GM23248 (cell line): ENCODE measurements at regions not wholly inside any gene's neighbourhood (a gene's known extent, or its start where the extent isn't known, plus 50 kb on each side); places are given as distances from the start of the nearest gene placed in this dataset.

ENCODE experiments used
- DNase-seq: peaks from one replicate; pipeline ENCODE4 v3.0.0-alpha.2; 2015
- H2AFZ ChIP-seq: fragments of 200-600 bp; sonication (generic); 2 replicates; pipeline ENCODE4 v1.6.1; 2016; ENCODE audit warnings: antibody characterized with exemption
- H3F3A ChIP-seq: fragments of 200-600 bp; sonication (generic); 2 replicates; pipeline ENCODE4 v1.6.1; 2016; ENCODE audit warnings: mild to moderate bottlenecking, antibody characterized with exemption, mixed run types; ENCODE audit not compliant: insufficient read depth
- H3K27ac ChIP-seq: fragments of 200-600 bp; sonication (generic); 2 replicates; pipeline ENCODE4 v1.5.1; 2016; ENCODE audit warnings: mild to moderate bottlenecking
- H3K27me3 ChIP-seq: fragments of 200-600 bp; sonication (generic); replicated peaks from 2 replicates; pipeline ENCODE4 v1.6.1; 2016; ENCODE audit warnings: mild to moderate bottlenecking; ENCODE audit not compliant: insufficient read depth
- H3K36me3 ChIP-seq: fragments of 200-600 bp; sonication (generic); 2 replicates; pipeline ENCODE4 v1.6.1; 2016; ENCODE audit warnings: low read depth, mild to moderate bottlenecking
- H3K4me1 ChIP-seq: fragments of 200-600 bp; sonication (generic); 2 replicates; pipeline ENCODE4 v1.6.1; 2016; ENCODE audit warnings: mild to moderate bottlenecking; ENCODE audit not compliant: insufficient read depth
- H3K4me2 ChIP-seq: fragments of 200-600 bp; sonication (generic); one replicate; pipeline ENCODE4 v1.6.1; 2016; ENCODE audit warnings: mild to moderate bottlenecking; ENCODE audit not compliant: unreplicated experiment
- H3K4me3 ChIP-seq: fragments of 200-600 bp; sonication (generic); 2 replicates; pipeline ENCODE4 v1.5.1; 2016; ENCODE audit warnings: mild to moderate bottlenecking
- H3K79me2 ChIP-seq: fragments of 200-600 bp; sonication (generic); 2 replicates; pipeline ENCODE4 v1.6.1; 2016; ENCODE audit warnings: mild to moderate bottlenecking; ENCODE audit not compliant: insufficient read depth
- H3K9ac ChIP-seq: fragments of 200-600 bp; sonication (generic); 2 replicates; pipeline ENCODE4 v1.6.1; 2016; ENCODE audit warnings: mild to moderate bottlenecking
- H3K9me2 ChIP-seq: fragments of 200-600 bp; sonication (generic); 2 replicates; pipeline ENCODE4 v1.6.1; 2016; ENCODE audit warnings: mixed run types, mild to moderate bottlenecking, moderate library complexity; ENCODE audit not compliant: insufficient read depth
- H3K9me3 ChIP-seq: fragments of 200-600 bp; sonication (generic); one replicate; pipeline ENCODE4 v1.6.1; 2017; ENCODE audit warnings: low read depth
- H4K20me1 ChIP-seq: fragments of 200-600 bp; sonication (generic); 2 replicates; pipeline ENCODE4 v1.6.0; 2016; ENCODE audit not compliant: insufficient read depth
- EZH2 ChIP-seq: fragments of 200-600 bp; sonication (generic); IDR thresholded peaks from 2 replicates; pipeline ENCODE4 v1.6.1; 2018; ENCODE audit warnings: antibody characterized with exemption, mild to moderate bottlenecking; ENCODE audit not compliant: insufficient read depth, poor library complexity, severe bottlenecking
- EZH2phosphoT487 ChIP-seq: fragments of 200-600 bp; sonication (generic); IDR thresholded peaks from 2 replicates; pipeline ENCODE4 v1.6.1; 2018; ENCODE audit warnings: antibody characterized with exemption, moderate library complexity, mild to moderate bottlenecking, low read depth; ENCODE audit not compliant: insufficient read depth
- WGBS, 2 experiments: methylation state at CpG; one replicate each; pipeline ENCODE4 v1.1.6; 2015 to 2017; ENCODE audit warnings: low lambda C conversion rate in 2 of 2, low coverage in 1 of 2; ENCODE audit errors: missing lambda C conversion rate in 2 of 2; 5-methylcytosine and 5-hydroxymethylcytosine counted together
- in situ Hi-C: fragments of 300-500 bp; cut with MboI; formaldehyde crosslinking; loops from 2 replicates; pipeline ENCODE4 v1.15.0; 2020

DNA sequence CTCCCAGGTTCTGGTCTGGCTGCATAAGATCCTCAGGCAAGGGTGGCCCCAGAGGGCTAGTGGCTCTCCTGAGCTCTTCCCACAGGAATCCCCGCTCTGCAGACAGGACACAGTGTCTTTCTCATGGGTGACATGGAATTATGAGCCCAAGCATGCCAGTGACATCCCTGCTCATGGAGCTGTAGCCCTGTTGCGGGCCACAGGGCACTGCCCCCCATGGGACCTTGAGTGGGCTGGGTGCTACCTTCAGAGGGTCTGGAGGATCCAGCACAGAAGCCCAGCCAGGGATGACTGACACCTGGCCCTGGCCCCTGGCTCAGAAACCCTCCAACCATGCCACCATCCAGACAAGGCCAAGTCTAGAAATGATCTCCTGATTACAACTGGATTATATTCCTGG, 657.5 kb upstream of the DEFB115 start:
- no peaks in the 10 kb centered on the region for H3K36me3 ChIP-seq
- WGBS, 2 experiments: 45 to 50% methylated on average over 2 of the region's 2 CpGs
- H2AFZ ChIP-seq: no peak overlapping the region
- no peaks in the 10 kb centered on the region for H3K9me3 ChIP-seq
- H3K27ac ChIP-seq: no peak overlapping the region
- no peaks in the 10 kb centered on the region for H3K4me1 ChIP-seq
- in situ Hi-C loops: no loop called here
- H3K79me2 ChIP-seq: no peaks in the 10 kb centered on the region
- H4K20me1 ChIP-seq: no peaks in the 10 kb centered on the region
- no peaks in the 10 kb centered on the region for H3K9me2 ChIP-seq
- TF ChIP-seq EZH2phosphoT487 (no peak), EZH2 (no peak)
- no peak for DNase-seq
- no peak overlapping the region for H3K4me3 ChIP-seq
- no peak overlapping the region for H3K9ac ChIP-seq
- no peaks in the 10 kb centered on the region for H3F3A ChIP-seq
- no peak overlapping the region for H3K4me2 ChIP-seq
- H3K27me3 ChIP-seq: no peaks in the 10 kb centered on the region

DNA sequence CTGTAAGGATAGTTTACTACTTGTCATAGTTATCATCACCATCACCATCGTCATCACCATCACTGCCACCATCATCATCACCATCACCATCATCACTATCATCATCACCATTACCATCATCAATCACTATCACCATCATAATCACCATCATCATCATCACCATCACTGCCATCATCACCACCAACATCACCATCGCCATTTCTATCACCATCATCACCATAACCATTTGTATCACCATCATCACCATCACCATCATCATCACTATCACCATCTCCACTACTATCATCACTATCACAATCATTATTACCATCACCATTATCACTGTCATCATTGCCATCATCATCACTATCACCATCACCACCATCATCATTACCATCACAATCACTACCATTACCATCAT, 655.5 kb upstream of the DEFB115 start:
- TF ChIP-seq EZH2: no peak
- TF ChIP-seq EZH2phosphoT487: no peak
- H3K9me2 ChIP-seq: no peaks in the 10 kb centered on the region
- H3K27ac ChIP-seq: no peak overlapping the region
- H2AFZ ChIP-seq: no peak overlapping the region
- WGBS, 2 experiments: 5 to 6% methylated on average over 2 of the region's 2 CpGs
- in situ Hi-C loops: no loop called here
- no peaks in the 10 kb centered on the region for H3K79me2 ChIP-seq
- H3K9me3 ChIP-seq: no peaks in the 10 kb centered on the region
- H3F3A ChIP-seq: no peaks in the 10 kb centered on the region
- H3K4me3 ChIP-seq: no peak overlapping the region
- no peaks in the 10 kb centered on the region for H4K20me1 ChIP-seq
- no peaks in the 10 kb centered on the region for H3K36me3 ChIP-seq
- no peak overlapping the region for H3K9ac ChIP-seq
- H3K4me1 ChIP-seq: no peaks in the 10 kb centered on the region
- DNase-seq: no peak
- H3K27me3 ChIP-seq: no peaks in the 10 kb centered on the region
- H3K4me2 ChIP-seq: no peak overlapping the region

DNA sequence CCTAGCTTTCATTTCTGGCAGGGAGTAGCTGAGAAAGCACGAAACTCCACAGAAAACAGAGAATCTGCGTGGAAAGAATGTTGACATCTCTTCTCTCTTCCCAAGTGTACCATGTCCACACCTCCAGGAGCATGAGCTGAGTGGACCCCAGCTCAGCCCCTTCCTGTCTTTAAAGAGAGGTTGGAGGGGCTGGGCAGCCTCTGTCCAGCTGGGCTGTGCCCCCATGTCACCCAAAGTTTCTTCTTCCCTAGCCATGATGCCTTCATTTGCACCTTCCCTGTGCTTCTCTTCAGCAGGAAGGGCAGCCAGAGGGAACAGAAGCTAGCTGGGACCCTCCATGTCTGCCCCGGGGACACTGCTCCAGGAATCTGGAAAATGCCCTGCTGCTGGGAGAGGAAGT, 655.0 kb upstream of the DEFB115 start:
- Histone ChIP-seq H3K27ac (no peak overlapping the region), H3K79me2 (no peaks in the 10 kb centered on the region), H3K4me2 (no peak overlapping the region), H3K9ac (no peak overlapping the region), H3K27me3 (no peaks in the 10 kb centered on the region), H3K9me3 (no peaks in the 10 kb centered on the region), H3K36me3 (no peaks in the 10 kb centered on the region), H3K4me1 (no peaks in the 10 kb centered on the region), H3F3A (no peaks in the 10 kb centered on the region), H3K9me2 (no peaks in the 10 kb centered on the region), H2AFZ (no peak overlapping the region), H4K20me1 (no peaks in the 10 kb centered on the region), H3K4me3 (no peak overlapping the region)
- in situ Hi-C loops: no loop called here
- TF ChIP-seq EZH2: no peak
- TF ChIP-seq EZH2phosphoT487: no peak
- no peak for DNase-seq
- 15 to 16% methylated on average over 3 of the region's 3 CpGs for WGBS, 2 experiments

DNA sequence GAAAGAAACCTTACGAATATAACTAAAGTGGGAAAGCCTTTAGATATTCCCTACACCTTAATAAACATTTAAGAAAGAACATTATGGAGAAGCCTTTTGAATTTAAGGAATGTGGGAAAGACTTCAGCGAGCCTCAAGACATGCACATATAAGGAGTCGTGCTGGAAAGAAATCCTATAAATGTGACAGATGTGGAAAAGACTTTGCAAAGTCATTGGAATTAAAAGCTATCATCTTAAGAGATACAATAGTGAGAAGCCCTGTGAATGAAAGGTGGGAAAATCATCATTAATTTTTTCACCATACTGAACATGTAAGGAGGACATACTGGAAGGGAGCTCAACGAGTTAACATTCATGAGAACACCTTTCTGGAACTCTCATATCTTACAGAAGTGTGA, 650.5 kb upstream of the DEFB115 start:
- H3K4me3 ChIP-seq: no peak overlapping the region
- no peaks in the 10 kb centered on the region for H3K4me1 ChIP-seq
- H3F3A ChIP-seq: no peaks in the 10 kb centered on the region
- in situ Hi-C loops: no loop called here
- WGBS, 2 experiments: 12 to 13% methylated on average over 4 of the region's 4 CpGs
- H3K27me3 ChIP-seq: no peaks in the 10 kb centered on the region
- no peaks in the 10 kb centered on the region for H3K36me3 ChIP-seq
- DNase-seq: no peak
- H3K9me2 ChIP-seq: no peaks in the 10 kb centered on the region
- H3K27ac ChIP-seq: no peak overlapping the region
- no peaks in the 10 kb centered on the region for H3K9me3 ChIP-seq
- no peaks in the 10 kb centered on the region for H3K79me2 ChIP-seq
- H3K4me2 ChIP-seq: no peak overlapping the region
- no peaks in the 10 kb centered on the region for H4K20me1 ChIP-seq
- TF ChIP-seq EZH2: no peak
- TF ChIP-seq EZH2phosphoT487: no peak
- H2AFZ ChIP-seq: no peak overlapping the region
- no peak overlapping the region for H3K9ac ChIP-seq

DNA sequence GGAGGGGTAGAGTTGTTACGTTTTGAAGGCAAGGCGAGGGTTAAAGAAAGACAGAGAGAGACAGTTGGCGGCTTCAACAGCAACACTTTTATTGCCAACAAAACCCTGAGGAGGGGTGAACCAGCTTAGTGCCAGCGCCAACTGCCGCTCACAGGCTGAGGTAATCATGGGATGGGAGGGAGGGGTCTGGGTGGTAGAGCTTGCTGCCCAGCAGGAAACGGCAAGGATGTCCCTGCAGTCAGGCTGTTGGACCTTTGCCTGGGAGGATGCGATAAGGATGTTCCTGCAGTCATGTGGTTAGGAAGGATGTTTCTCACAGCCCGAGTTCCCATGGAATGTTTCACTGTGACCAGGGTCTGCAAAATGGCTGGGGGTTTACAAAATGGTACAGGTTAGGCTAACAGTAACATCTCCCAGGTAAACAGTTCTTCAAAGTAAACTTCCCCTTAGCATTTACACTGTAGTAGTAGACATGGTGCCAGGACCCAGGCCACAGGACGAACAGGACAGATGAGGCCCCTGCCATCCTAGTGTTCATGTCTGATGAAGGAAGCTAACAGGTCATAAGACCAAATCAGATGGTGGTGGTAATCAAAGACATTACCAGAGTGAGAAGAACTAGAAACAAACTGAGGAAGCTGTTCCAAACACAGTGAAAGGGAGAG, 647.3 kb upstream of the DEFB115 start:
- Histone ChIP-seq H3K4me1 (no peaks in the 10 kb centered on the region), H3K4me2 (no peak overlapping the region), H3K9me3 (no peaks in the 10 kb centered on the region), H3K36me3 (no peaks in the 10 kb centered on the region), H2AFZ (no peak overlapping the region), H3K4me3 (no peak overlapping the region), H4K20me1 (no peaks in the 10 kb centered on the region), H3K9me2 (no peaks in the 10 kb centered on the region), H3F3A (no peaks in the 10 kb centered on the region), H3K79me2 (no peaks in the 10 kb centered on the region), H3K27me3 (no peaks in the 10 kb centered on the region), H3K27ac (no peak overlapping the region), H3K9ac (no peak overlapping the region)
- TF ChIP-seq EZH2phosphoT487 (no peak), EZH2 (no peak)
- 15 to 16% methylated on average over 9 of the region's 9 CpGs for WGBS, 2 experiments
- in situ Hi-C loops: no loop called here
- no peak for DNase-seq
